NT2/D1 (cell line): ENCODE measurements at regions not wholly inside any gene's neighbourhood (a gene's known extent, or its start where the extent isn't known, plus 50 kb on each side); places are given as distances from the start of the nearest gene placed in this dataset.

Experiments used
- DNase-seq: peaks from one replicate; pipeline ENCODE4 v3.0.0-alpha.2; 2011; ENCODE audit warnings: low read depth, low spot score
- H3K27me3 ChIP-seq: 2 replicates; pipeline ENCODE4 v1.6.0; 2011; ENCODE audit warnings: mild to moderate bottlenecking; ENCODE audit not compliant: insufficient read length, insufficient read depth
- H3K36me3 ChIP-seq: 2 replicates; pipeline ENCODE4 v1.6.1; 2011; ENCODE audit warnings: mild to moderate bottlenecking, low read length, mixed read lengths; ENCODE audit not compliant: insufficient read depth, insufficient read length
- H3K4me1 ChIP-seq: 2 replicates; pipeline ENCODE4 v1.5.1; 2011; ENCODE audit not compliant: insufficient read depth, insufficient read length
- H3K4me3 ChIP-seq: 2 replicates; pipeline ENCODE4 v1.5.1; 2011; ENCODE audit warnings: low read depth; ENCODE audit not compliant: insufficient read length
- H3K9ac ChIP-seq: 2 replicates; pipeline ENCODE4 v1.6.0; 2011; ENCODE audit warnings: low read depth; ENCODE audit not compliant: insufficient read length
- H3K9me3 ChIP-seq: 2 replicates; pipeline ENCODE4 v1.5.1; 2011; ENCODE audit warnings: mild to moderate bottlenecking, low read length; ENCODE audit not compliant: insufficient read depth
- SUZ12 ChIP-seq: IDR thresholded peaks from 2 replicates; pipeline ENCODE4 v1.6.1; 2011; ENCODE audit not compliant: insufficient read length, insufficient read depth; ENCODE audit errors: extremely low read depth
- YY1 ChIP-seq: IDR thresholded peaks from 2 replicates; pipeline ENCODE4 v1.6.1; 2011; ENCODE audit not compliant: insufficient read length, insufficient read depth
- ZNF274 ChIP-seq: IDR thresholded peaks from 2 replicates; pipeline ENCODE4 v1.6.1; 2011; ENCODE audit warnings: mild to moderate bottlenecking, low read depth, low read length

DNA sequence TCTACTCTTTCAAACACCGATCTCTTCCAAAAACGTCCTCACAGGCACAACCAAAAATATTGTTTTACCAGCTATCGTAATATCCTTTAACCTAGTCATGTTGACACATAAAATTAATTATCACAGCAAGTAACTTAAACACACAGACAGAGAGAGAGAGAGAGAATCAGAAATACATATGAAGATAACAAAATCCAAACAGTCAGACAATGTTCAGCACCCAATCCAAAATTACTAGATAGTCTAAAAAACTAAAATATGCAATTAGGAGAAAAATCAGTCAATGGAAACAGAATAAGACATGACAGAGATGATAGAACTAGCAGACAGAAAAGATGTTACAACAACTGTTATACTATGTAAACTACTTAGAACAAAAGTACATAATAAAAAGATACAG is 537.7 kb downstream of the LMO4 start:
- Histone ChIP-seq H3K9ac (no peak overlapping the region), H3K4me3 (no peak overlapping the region), H3K27me3 (no peaks in the 10 kb centered on the region), H3K36me3 (no peaks in the 10 kb centered on the region), H3K9me3 (no peaks in the 10 kb centered on the region), H3K4me1 (no peaks in the 10 kb centered on the region)
- TF ChIP-seq YY1 (no peak), ZNF274 (no peak), SUZ12 (no peak)
- no peak for DNase-seq

- no peak overlapping the region for H3K9ac ChIP-seq
- TF ChIP-seq YY1 (no peak), ZNF274 (no peak), SUZ12 (no peak)
- no peak for DNase-seq
- H3K36me3 ChIP-seq = no peaks in the 10 kb centered on the region
- no peaks in the 10 kb centered on the region for H3K27me3 ChIP-seq
- no peaks in the 10 kb centered on the region for H3K4me1 ChIP-seq
- no peak overlapping the region for H3K4me3 ChIP-seq
- no peaks in the 10 kb centered on the region for H3K9me3 ChIP-seq
Measured at GRCh38 chr1:87867626-87868025, 538.9 kb downstream of the LMO4 start.

DNA sequence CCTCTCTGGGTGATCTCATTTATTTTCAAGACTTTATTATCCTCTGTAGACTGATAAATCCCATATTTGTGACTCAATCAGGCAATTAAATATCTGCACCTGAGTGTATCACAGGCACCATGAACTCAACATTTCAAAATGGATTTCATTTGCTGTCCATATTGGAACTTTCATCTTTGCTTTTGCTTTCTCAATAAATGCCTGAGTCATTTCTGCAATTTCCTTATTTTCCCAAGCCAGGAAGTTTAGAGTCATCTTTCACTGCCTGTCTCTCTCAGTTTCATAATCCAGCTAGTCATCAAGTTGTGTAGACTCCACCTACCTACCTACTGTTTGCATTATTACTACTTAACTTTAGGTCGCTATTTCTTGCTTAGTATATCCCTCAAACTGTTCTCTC is 540.9 kb downstream of the LMO4 start:
- no peak for TF ChIP-seq SUZ12
- H3K4me3 ChIP-seq = no peak overlapping the region
- H3K4me1 ChIP-seq = no peaks in the 10 kb centered on the region
- no peak for DNase-seq
- H3K36me3 ChIP-seq = no peaks in the 10 kb centered on the region
- no peak overlapping the region for H3K9ac ChIP-seq
- H3K27me3 ChIP-seq = no peaks in the 10 kb centered on the region
- no peaks in the 10 kb centered on the region for H3K9me3 ChIP-seq

GRCh38 chr1:87872189-87872588 is 543.5 kb downstream of the LMO4 start:
- Histone ChIP-seq H3K4me1 (no peaks in the 10 kb centered on the region), H3K36me3 (no peaks in the 10 kb centered on the region), H3K27me3 (no peaks in the 10 kb centered on the region), H3K9me3 (no peaks in the 10 kb centered on the region), H3K9ac (no peak overlapping the region), H3K4me3 (no peak overlapping the region)
- DNase-seq = no peak
- TF ChIP-seq ZNF274 = no peak
- no peak for TF ChIP-seq YY1
- no peak for TF ChIP-seq SUZ12

DNA sequence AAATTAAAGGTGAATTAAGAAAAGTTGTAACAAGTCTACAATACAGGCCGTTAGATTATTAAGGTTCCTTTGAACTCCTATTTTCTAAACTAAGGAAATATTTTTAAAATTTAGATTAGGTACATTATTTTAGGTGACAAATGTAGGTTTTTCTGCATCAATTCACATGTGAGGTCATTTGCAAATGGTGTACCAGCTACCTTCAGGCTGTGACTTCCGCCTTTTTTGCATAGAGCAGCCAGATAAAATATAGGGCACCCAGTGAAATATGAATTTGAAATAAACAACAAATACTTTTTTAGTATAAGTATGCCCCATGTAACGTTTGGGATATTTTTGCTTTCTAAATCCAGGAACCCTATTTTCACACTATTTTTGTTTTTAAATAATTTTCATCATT is 544.0 kb downstream of the LMO4 start:
- H3K27me3 ChIP-seq = no peaks in the 10 kb centered on the region
- TF ChIP-seq YY1 (no peak), ZNF274 (no peak), SUZ12 (no peak)
- H3K9ac ChIP-seq = no peak overlapping the region
- DNase-seq = no peak
- H3K9me3 ChIP-seq = no peaks in the 10 kb centered on the region
- no peaks in the 10 kb centered on the region for H3K4me1 ChIP-seq
- H3K36me3 ChIP-seq = no peaks in the 10 kb centered on the region
- no peak overlapping the region for H3K4me3 ChIP-seq

- no peaks in the 10 kb centered on the region for H3K36me3 ChIP-seq
- no peak overlapping the region for H3K9ac ChIP-seq
- H3K4me1 ChIP-seq = no peaks in the 10 kb centered on the region
- no peaks in the 10 kb centered on the region for H3K27me3 ChIP-seq
- no peak for DNase-seq
- H3K9me3 ChIP-seq = no peaks in the 10 kb centered on the region
- H3K4me3 ChIP-seq = no peak overlapping the region
- TF ChIP-seq YY1 = no peak
- TF ChIP-seq SUZ12 = no peak
Measured at GRCh38 chr1:87878873-87879272, 550.2 kb downstream of the LMO4 start.

GRCh38 chr1:87880098-87880760 is 551.5 kb downstream of the LMO4 start:
- DNase-seq = no peak
- Histone ChIP-seq H3K4me3 (no peak overlapping the region), H3K9me3 (no peaks in the 10 kb centered on the region), H3K9ac (no peak overlapping the region), H3K36me3 (no peaks in the 10 kb centered on the region), H3K27me3 (no peaks in the 10 kb centered on the region), H3K4me1 (no peaks in the 10 kb centered on the region)
- no peak for TF ChIP-seq ZNF274
- TF ChIP-seq YY1 = no peak
- no peak for TF ChIP-seq SUZ12
